ENCODE measurements at regions not wholly inside any gene's neighbourhood (a gene's known extent, or its start where the extent isn't known, plus 50 kb on each side); places are given as distances from the start of the nearest gene placed in this dataset.

DNA sequence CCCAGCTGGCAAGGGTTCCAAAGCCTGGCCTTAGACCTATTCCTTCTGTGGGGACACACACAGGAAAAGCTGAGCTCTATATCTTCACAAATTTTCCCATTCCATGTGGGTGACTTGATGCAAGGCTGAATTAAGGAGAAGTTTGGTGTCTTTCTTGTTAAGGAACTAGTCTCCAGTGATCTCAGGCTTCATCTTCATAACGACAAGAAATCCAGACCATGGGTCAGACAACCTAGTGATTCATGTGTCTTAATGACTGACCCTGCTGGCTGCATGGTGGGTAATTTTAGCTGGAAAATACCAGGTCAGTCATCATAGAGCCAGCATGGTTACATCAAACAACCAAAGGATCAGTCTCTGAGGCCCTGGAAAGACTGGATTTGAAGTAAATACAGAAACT, 112.7 kb upstream of the SLC4A7 start:
- Mint-ChIP-seq H3K4me1 (ENCODE audit: low read depth, unreplicated experiment) (no peaks in the 10 kb centered on the region), H3K4me3 (ENCODE audit: unreplicated experiment) (no peak overlapping the region), H3K9me3 (ENCODE audit: unreplicated experiment) (no peaks in the 10 kb centered on the region), H3K27me3 (ENCODE audit: unreplicated experiment) (no peaks in the 10 kb centered on the region), H3K36me3 (ENCODE audit: unreplicated experiment) (no peaks in the 10 kb centered on the region), H3K27ac (ENCODE audit: unreplicated experiment) (no peak overlapping the region)
- DNase-seq: no peak
- TF ChIP-seq, protein P1, sequence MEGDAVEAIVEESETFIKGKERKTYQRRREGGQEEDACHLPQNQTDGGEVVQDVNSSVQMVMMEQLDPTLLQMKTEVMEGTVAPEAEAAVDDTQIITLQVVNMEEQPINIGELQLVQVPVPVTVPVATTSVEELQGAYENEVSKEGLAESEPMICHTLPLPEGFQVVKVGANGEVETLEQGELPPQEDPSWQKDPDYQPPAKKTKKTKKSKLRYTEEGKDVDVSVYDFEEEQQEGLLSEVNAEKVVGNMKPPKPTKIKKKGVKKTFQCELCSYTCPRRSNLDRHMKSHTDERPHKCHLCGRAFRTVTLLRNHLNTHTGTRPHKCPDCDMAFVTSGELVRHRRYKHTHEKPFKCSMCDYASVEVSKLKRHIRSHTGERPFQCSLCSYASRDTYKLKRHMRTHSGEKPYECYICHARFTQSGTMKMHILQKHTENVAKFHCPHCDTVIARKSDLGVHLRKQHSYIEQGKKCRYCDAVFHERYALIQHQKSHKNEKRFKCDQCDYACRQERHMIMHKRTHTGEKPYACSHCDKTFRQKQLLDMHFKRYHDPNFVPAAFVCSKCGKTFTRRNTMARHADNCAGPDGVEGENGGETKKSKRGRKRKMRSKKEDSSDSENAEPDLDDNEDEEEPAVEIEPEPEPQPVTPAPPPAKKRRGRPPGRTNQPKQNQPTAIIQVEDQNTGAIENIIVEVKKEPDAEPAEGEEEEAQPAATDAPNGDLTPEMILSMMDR (IDR thresholded peaks at IDR 0.05; ENCODE audit: partially characterized antibody, unreplicated experiment): no peak

DNA sequence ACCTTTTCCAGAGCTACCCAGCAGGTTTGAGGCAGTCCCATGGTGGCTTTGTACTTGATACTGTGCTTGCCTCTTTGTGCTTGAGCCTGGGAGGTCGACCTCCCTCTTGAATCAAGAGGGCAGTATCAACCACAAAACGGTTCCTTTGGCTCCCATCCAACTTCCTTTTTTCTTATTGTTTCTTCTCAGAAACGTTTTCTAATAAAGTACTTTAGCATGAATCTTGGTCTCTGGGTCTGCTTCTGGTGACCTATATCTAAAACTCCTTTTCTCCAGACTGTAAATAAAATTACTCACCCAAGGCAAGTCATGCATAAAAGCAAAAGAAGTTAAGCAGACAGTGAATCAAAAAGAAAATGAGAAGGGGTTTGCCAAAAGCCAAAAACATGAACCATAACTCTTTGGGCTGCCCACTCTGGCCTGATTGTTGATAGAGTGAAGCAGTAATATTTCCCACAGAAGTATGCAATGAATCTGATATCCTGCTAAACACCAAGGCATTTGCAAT, 112.2 kb upstream of the SLC4A7 start:
- Mint-ChIP-seq H3K4me1 (ENCODE audit: low read depth, unreplicated experiment) (no peaks in the 10 kb centered on the region), H3K27me3 (ENCODE audit: unreplicated experiment) (no peaks in the 10 kb centered on the region), H3K4me3 (ENCODE audit: unreplicated experiment) (no peak overlapping the region), H3K27ac (ENCODE audit: unreplicated experiment) (no peak overlapping the region), H3K9me3 (ENCODE audit: unreplicated experiment) (no peaks in the 10 kb centered on the region), H3K36me3 (ENCODE audit: unreplicated experiment) (no peaks in the 10 kb centered on the region)
- TF ChIP-seq, protein P1 (IDR thresholded peaks at IDR 0.05; ENCODE audit: partially characterized antibody, unreplicated experiment): no peak
- no peak for DNase-seq

DNA sequence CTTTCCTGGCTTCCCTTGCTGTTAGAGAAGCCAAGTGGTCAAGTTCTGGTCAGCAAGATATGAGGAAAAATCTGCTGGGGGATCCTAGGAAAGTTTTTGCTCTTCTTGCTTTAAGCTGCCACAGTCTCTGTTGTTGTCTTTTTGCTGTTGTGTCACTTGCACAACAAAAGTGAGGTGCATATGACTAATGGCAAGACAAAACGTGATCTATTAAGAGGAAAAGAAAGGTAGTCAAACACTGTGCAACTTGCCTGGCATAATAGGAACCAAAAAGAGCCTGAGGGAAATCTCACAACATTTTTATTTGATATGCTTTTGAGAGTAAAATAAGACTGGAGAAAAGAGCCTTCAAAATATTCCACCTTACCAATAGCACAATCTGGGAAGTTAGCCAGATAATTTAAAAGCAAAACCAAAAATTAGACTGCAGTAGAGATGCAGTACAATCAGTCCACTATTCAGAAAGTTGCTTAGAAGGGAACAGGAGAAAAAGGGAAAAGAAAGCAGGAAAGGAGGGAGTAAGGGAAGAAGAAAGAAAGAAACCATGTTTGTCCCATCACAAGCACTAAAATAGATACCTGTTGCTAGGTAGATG, 110.0 kb upstream of the SLC4A7 start:
- Mint-ChIP-seq H3K27ac (ENCODE audit: unreplicated experiment) (no peak overlapping the region), H3K4me1 (ENCODE audit: low read depth, unreplicated experiment) (no peaks in the 10 kb centered on the region), H3K9me3 (ENCODE audit: unreplicated experiment) (no peaks in the 10 kb centered on the region), H3K27me3 (ENCODE audit: unreplicated experiment) (no peaks in the 10 kb centered on the region), H3K36me3 (ENCODE audit: unreplicated experiment) (no peaks in the 10 kb centered on the region), H3K4me3 (ENCODE audit: unreplicated experiment) (no peak overlapping the region)
- TF ChIP-seq, protein P1 (IDR thresholded peaks at IDR 0.05; ENCODE audit: partially characterized antibody, unreplicated experiment): no peak
- no peak for DNase-seq

DNA sequence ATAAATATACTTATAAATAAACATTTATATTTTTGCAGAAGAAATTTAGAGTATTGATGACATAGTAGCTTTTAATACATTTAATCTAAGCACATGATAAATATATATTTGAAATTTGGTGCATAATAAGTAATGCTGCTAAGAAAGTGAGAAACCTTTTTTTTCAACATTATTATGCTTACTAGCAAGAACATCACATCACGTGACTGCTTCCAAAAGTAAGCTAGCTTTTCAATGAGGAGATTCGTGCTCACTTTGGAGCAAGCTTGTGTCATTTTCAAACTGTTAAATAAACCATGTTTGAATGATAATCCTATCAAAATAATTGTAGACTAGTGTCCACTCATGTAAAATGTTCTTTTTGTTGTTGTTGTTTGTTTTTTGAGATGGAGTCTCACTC, 109.0 kb upstream of the SLC4A7 start:
- H3K36me3 Mint-ChIP-seq (ENCODE audit: unreplicated experiment): no peaks in the 10 kb centered on the region
- H3K27me3 Mint-ChIP-seq (ENCODE audit: unreplicated experiment): no peaks in the 10 kb centered on the region
- no peaks in the 10 kb centered on the region for H3K9me3 Mint-ChIP-seq (ENCODE audit: unreplicated experiment)
- no peak overlapping the region for H3K4me3 Mint-ChIP-seq (ENCODE audit: unreplicated experiment)
- H3K4me1 Mint-ChIP-seq (ENCODE audit: low read depth, unreplicated experiment): no peaks in the 10 kb centered on the region
- TF ChIP-seq, protein P1 (IDR thresholded peaks at IDR 0.05; ENCODE audit: partially characterized antibody, unreplicated experiment): no peak
- no peak for DNase-seq
- H3K27ac Mint-ChIP-seq (ENCODE audit: unreplicated experiment): no peak overlapping the region

DNA sequence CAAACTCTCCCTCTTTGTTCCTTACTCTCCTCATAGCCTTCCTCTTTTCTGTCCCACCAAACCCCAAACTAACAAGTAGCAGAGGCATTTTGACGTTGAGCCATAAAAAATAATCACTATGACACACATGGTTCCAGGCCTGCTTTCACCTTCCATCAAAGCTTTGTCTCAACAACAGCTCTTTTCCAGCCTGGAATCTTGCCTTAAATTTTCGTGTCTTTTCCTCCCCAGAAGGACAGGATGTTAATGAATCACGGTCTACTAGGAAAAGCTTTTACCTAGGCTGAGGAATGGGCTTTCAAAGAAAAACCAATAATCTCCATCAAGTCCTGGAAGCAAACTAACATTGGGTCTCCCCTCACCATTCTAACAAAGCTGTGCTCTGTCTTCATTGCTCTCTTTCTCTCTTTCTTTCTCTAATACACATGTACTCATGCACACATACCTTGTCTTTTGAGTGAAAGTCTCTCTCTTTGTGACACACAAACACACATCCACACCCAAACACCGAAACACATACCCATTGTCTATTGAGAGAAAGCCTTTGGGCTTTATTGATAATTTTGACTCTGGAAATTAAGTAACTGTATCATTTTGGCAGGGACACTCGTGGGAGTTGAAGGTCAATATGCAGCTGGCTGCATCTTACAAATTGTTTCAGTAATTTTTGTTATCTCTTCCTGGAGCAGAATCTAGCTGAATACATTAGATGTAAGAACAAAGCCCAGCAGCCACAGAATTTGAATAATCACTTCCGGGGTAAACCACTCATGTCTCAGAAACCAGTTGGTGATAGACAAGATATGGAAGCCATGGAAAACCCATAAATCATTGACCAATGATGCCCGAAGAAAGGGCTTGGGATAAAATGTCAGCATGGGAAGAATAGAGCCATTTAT, 107.4 kb upstream of the SLC4A7 start:
- no peak for DNase-seq
- no peaks in the 10 kb centered on the region for H3K9me3 Mint-ChIP-seq (ENCODE audit: unreplicated experiment)
- no peaks in the 10 kb centered on the region for H3K27me3 Mint-ChIP-seq (ENCODE audit: unreplicated experiment)
- H3K4me1 Mint-ChIP-seq (ENCODE audit: low read depth, unreplicated experiment): no peaks in the 10 kb centered on the region
- H3K4me3 Mint-ChIP-seq (ENCODE audit: unreplicated experiment): no peak overlapping the region
- no peaks in the 10 kb centered on the region for H3K36me3 Mint-ChIP-seq (ENCODE audit: unreplicated experiment)
- H3K27ac Mint-ChIP-seq (ENCODE audit: unreplicated experiment): no peak overlapping the region
- TF ChIP-seq, protein P1 (IDR thresholded peaks at IDR 0.05; ENCODE audit: partially characterized antibody, unreplicated experiment): no peak

Data from glutamatergic neuron (in vitro differentiated cells).